ENCODE measurements at regions not wholly inside any gene's neighbourhood (a gene's known extent, or its start where the extent isn't known, plus 50 kb on each side); places are given as distances from the start of the nearest gene placed in this dataset.

DNA sequence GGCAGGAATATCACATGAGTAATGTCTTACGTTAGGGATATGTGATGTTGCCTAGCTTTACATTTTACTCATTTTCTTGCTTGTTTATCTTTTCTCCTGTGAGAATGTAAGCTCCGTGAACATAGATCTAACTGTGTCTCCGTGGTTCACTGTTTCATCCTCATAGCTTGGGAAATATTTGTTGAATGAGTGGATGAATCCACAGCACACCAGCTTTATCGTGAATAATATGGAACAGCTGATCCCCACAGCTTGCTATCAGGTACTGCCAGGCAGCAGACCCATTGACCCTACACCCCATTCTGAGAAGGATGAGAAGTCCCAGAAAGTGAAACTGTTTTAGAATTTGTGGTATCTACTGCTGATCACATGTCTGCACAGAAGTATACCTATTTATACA, 106.8 kb upstream of the FBN2 start:
- TF ChIP-seq POLR2A (IDR thresholded peaks at IDR 0.05): no peak
- TF ChIP-seq, protein P1, sequence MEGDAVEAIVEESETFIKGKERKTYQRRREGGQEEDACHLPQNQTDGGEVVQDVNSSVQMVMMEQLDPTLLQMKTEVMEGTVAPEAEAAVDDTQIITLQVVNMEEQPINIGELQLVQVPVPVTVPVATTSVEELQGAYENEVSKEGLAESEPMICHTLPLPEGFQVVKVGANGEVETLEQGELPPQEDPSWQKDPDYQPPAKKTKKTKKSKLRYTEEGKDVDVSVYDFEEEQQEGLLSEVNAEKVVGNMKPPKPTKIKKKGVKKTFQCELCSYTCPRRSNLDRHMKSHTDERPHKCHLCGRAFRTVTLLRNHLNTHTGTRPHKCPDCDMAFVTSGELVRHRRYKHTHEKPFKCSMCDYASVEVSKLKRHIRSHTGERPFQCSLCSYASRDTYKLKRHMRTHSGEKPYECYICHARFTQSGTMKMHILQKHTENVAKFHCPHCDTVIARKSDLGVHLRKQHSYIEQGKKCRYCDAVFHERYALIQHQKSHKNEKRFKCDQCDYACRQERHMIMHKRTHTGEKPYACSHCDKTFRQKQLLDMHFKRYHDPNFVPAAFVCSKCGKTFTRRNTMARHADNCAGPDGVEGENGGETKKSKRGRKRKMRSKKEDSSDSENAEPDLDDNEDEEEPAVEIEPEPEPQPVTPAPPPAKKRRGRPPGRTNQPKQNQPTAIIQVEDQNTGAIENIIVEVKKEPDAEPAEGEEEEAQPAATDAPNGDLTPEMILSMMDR (IDR thresholded peaks at IDR 0.05): no peak

Data from esophagus squamous epithelium (tissue), 4 donors.